ENCODE measurements at regions not wholly inside any gene's neighbourhood (a gene's known extent, or its start where the extent isn't known, plus 50 kb on each side); places are given as distances from the start of the nearest gene placed in this dataset.

- DNase-seq (ENCODE audit: low read depth, low spot score) = no peak
- Histone ChIP-seq H3K27ac (no peak overlapping the region), H3K9me3 (ENCODE audit: low read depth, low read length) (no peaks in the 10 kb centered on the region), H3K36me3 (ENCODE audit: insufficient read depth, low read length) (no peaks in the 10 kb centered on the region), H3K9ac (ENCODE audit: insufficient read length) (no peak overlapping the region), H3K4me3 (no peak overlapping the region)
- no peak for TF ChIP-seq EZH2 (IDR thresholded peaks at IDR 0.05)
- TF ChIP-seq POLR2AphosphoS5 (IDR thresholded peaks at IDR 0.05; ENCODE audit: borderline replicate concordance, low read depth, low read length) = no peak
- TF ChIP-seq FOXP2 (optimal IDR thresholded peaks at IDR 0.05; ENCODE audit: control extremely low read depth, extremely low read length, insufficient read depth) = no peak
These were observed 632.0 kb downstream of the SLITRK5 start for GRCh38 chr13:88303157-88303556.

DNA sequence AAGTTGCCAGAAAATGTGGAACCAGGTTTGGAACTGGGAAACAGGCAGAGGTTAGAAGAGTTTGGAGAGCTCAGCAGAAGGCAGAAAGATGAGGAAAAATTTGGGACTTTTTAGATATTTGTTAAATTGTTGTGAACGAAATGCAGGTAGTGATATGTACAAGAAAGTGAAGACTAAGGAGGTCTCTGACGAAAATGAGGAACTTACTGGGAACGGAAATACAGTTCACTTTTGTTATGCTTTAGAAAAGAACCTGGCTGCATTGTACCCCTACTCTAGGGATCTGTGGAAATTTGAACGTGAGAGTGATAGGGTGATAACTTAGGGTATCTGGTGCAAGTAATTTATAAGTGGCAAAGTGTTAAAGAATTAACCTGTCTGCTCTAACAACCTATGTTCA, 632.4 kb downstream of the SLITRK5 start:
- TF ChIP-seq POLR2AphosphoS5 (IDR thresholded peaks at IDR 0.05; ENCODE audit: borderline replicate concordance, low read depth, low read length) (no peak), FOXP2 (optimal IDR thresholded peaks at IDR 0.05; ENCODE audit: control extremely low read depth, extremely low read length, insufficient read depth) (no peak), EZH2 (IDR thresholded peaks at IDR 0.05) (no peak)
- H3K9me3 ChIP-seq (ENCODE audit: low read depth, low read length) = no peaks in the 10 kb centered on the region
- no peak overlapping the region for H3K4me3 ChIP-seq
- no peak overlapping the region for H3K27ac ChIP-seq
- H3K36me3 ChIP-seq (ENCODE audit: insufficient read depth, low read length) = no peaks in the 10 kb centered on the region
- no peak overlapping the region for H3K9ac ChIP-seq (ENCODE audit: insufficient read length)
- no peak for DNase-seq (ENCODE audit: low read depth, low spot score)

DNA sequence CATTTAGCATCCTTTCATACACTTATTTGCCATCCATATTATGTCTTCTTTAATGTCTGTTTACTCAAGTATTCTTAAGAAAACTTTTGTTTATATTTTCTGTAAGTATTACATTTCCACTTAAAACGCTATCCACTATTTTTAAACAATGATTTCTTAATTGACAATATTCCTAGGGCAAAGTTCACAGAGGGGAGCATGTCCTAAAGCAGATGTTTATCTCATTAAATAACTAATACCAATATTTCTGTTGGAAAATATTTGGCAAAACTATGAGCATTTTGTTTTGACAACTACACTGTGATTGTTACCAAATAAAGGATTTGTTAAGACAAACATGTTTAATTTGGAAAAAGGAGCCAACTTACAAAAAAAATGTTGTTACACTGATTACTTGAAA, 643.3 kb downstream of the SLITRK5 start:
- H3K9ac ChIP-seq (ENCODE audit: insufficient read length) = no peak overlapping the region
- DNase-seq (ENCODE audit: low read depth, low spot score) = no peak
- H3K36me3 ChIP-seq (ENCODE audit: insufficient read depth, low read length) = no peaks in the 10 kb centered on the region
- no peak overlapping the region for H3K27ac ChIP-seq
- no peak for TF ChIP-seq POLR2AphosphoS5 (IDR thresholded peaks at IDR 0.05; ENCODE audit: borderline replicate concordance, low read depth, low read length)
- no peak for TF ChIP-seq FOXP2 (optimal IDR thresholded peaks at IDR 0.05; ENCODE audit: control extremely low read depth, extremely low read length, insufficient read depth)
- no peak for TF ChIP-seq EZH2 (IDR thresholded peaks at IDR 0.05)
- no peak overlapping the region for H3K4me3 ChIP-seq
- no peaks in the 10 kb centered on the region for H3K9me3 ChIP-seq (ENCODE audit: low read depth, low read length)

GRCh38 chr13:88329066-88329465, 657.9 kb downstream of the SLITRK5 start:
- H3K36me3 ChIP-seq (ENCODE audit: insufficient read depth, low read length) = no peaks in the 10 kb centered on the region

DNA sequence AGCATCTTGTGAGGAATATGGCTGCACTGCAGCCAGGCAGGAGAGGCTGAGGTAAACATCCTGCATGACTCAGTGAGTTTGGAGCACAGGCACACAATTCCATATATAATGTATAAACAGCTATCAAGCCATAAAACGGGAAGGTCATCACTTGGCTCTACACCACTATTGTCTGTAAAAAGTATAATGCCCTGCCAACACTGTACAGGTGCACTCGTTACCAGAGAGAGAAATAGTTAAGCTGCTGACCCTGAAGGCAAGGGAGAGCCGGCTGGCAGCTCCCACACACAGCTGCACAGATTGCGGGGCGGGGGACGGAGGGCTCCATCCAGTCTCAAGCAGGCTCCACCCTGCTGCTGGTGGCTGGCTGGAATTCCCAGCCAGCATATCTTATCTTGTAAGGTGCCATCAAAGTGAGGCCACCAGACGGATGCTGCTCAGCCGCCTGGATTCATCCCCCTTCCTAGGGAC, 668.1 kb downstream of the SLITRK5 start:
- H3K9ac ChIP-seq (ENCODE audit: insufficient read length) = no peak overlapping the region
- no peak for TF ChIP-seq FOXP2 (optimal IDR thresholded peaks at IDR 0.05; ENCODE audit: control extremely low read depth, extremely low read length, insufficient read depth)
- TF ChIP-seq EZH2 (IDR thresholded peaks at IDR 0.05) = no peak
- no peak for TF ChIP-seq POLR2AphosphoS5 (IDR thresholded peaks at IDR 0.05; ENCODE audit: borderline replicate concordance, low read depth, low read length)
- H3K36me3 ChIP-seq (ENCODE audit: insufficient read depth, low read length) = no peaks in the 10 kb centered on the region
- no peak overlapping the region for H3K4me3 ChIP-seq
- H3K27ac ChIP-seq = no peak overlapping the region
- no peak for DNase-seq (ENCODE audit: low read depth, low spot score)
- H3K9me3 ChIP-seq (ENCODE audit: low read depth, low read length) = no peaks in the 10 kb centered on the region

More at GRCh38 chr13:88329066-88329465, 657.9 kb downstream of the SLITRK5 start:
- Histone ChIP-seq H3K9me3 (ENCODE audit: low read depth, low read length) (no peaks in the 10 kb centered on the region), H3K9ac (ENCODE audit: insufficient read length) (no peak overlapping the region), H3K4me3 (no peak overlapping the region), H3K27ac (no peak overlapping the region)
- TF ChIP-seq EZH2 (IDR thresholded peaks at IDR 0.05) = no peak
- no peak for TF ChIP-seq FOXP2 (optimal IDR thresholded peaks at IDR 0.05; ENCODE audit: control extremely low read depth, extremely low read length, insufficient read depth)
- no peak for TF ChIP-seq POLR2AphosphoS5 (IDR thresholded peaks at IDR 0.05; ENCODE audit: borderline replicate concordance, low read depth, low read length)
- no peak for DNase-seq (ENCODE audit: low read depth, low spot score)

GRCh38 chr13:88345171-88345847, 674.1 kb downstream of the SLITRK5 start:
- Histone ChIP-seq H3K36me3 (ENCODE audit: insufficient read depth, low read length) (no peaks in the 10 kb centered on the region), H3K9ac (ENCODE audit: insufficient read length) (no peak overlapping the region), H3K4me3 (no peak overlapping the region), H3K9me3 (ENCODE audit: low read depth, low read length) (no peaks in the 10 kb centered on the region), H3K27ac (no peak overlapping the region)
- TF ChIP-seq POLR2AphosphoS5 (IDR thresholded peaks at IDR 0.05; ENCODE audit: borderline replicate concordance, low read depth, low read length) = no peak
- TF ChIP-seq FOXP2 (optimal IDR thresholded peaks at IDR 0.05; ENCODE audit: control extremely low read depth, extremely low read length, insufficient read depth) = no peak
- TF ChIP-seq EZH2 (IDR thresholded peaks at IDR 0.05) = no peak
- DNase-seq (ENCODE audit: low read depth, low spot score) = no peak

DNA sequence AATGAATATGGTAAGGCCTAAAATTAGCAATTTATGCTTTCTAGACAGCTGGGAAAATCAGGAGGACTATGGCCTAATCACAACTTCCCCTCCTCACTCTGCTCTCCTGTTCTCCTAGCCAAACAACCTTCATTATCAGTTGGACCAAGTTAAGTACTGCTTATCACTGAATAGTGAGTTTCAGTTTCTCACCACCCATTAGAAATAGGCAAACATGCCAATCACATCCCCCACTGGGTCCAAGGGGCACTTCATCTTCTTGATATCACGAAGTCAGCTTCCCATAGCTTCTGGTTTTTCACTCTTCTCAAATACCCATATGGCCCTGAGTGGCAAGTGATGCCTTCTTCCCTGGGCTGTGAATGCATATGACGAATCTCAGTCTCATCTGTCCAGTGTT, 689.6 kb downstream of the SLITRK5 start:
- DNase-seq (ENCODE audit: low read depth, low spot score) = no peak
- TF ChIP-seq EZH2 (IDR thresholded peaks at IDR 0.05) (no peak), POLR2AphosphoS5 (IDR thresholded peaks at IDR 0.05; ENCODE audit: borderline replicate concordance, low read depth, low read length) (no peak), FOXP2 (optimal IDR thresholded peaks at IDR 0.05; ENCODE audit: control extremely low read depth, extremely low read length, insufficient read depth) (no peak)
- no peaks in the 10 kb centered on the region for H3K36me3 ChIP-seq (ENCODE audit: insufficient read depth, low read length)
- H3K9me3 ChIP-seq (ENCODE audit: low read depth, low read length) = no peaks in the 10 kb centered on the region
- no peak overlapping the region for H3K27ac ChIP-seq
- H3K4me3 ChIP-seq = no peak overlapping the region
- no peak overlapping the region for H3K9ac ChIP-seq (ENCODE audit: insufficient read length)

DNA sequence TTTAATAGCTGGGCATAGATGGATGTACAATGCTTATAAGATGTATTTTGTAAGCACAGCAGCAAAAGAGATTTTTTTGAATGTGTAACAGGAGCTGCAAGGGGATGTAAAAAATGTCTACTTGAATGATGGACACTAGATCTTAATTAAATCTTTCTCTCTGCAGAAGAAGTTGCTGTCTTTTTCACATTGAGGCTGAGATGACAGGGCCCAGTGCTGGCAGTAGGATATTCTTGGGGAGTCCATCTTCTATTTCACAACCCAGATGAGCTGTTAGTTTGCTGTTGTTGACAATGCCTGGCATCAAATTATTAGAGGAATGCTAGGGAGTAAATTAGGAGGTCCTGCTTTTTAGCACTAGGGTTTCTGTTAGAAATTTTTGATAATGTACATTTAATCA, 698.7 kb downstream of the SLITRK5 start:
- Histone ChIP-seq H3K9ac (ENCODE audit: insufficient read length) (no peak overlapping the region), H3K4me3 (no peak overlapping the region), H3K9me3 (ENCODE audit: low read depth, low read length) (no peaks in the 10 kb centered on the region), H3K36me3 (ENCODE audit: insufficient read depth, low read length) (no peaks in the 10 kb centered on the region), H3K27ac (no peak overlapping the region)
- TF ChIP-seq POLR2AphosphoS5 (IDR thresholded peaks at IDR 0.05; ENCODE audit: borderline replicate concordance, low read depth, low read length) (no peak), FOXP2 (optimal IDR thresholded peaks at IDR 0.05; ENCODE audit: control extremely low read depth, extremely low read length, insufficient read depth) (no peak), EZH2 (IDR thresholded peaks at IDR 0.05) (no peak)
- DNase-seq (ENCODE audit: low read depth, low spot score) = no peak
